Activated effector memory CD4-positive, alpha-beta T cell treated with anti-CD3 and anti-CD28 coated beads, Interleukin-2, amount 50 U/mL, for 16 hours (primary cell): ENCODE measurements at regions not wholly inside any gene's neighbourhood (a gene's known extent, or its start where the extent isn't known, plus 50 kb on each side); places are given as distances from the start of the nearest gene placed in this dataset.
"Not testable (repeated sequence)": the region's sequence is repeated elsewhere in the genome, so short reads cannot be mapped to it uniquely, and the experiment has no call there.

ENCODE experiments used
- DNase-seq: peaks from one replicate; pipeline ENCODE4 v3.0.0-alpha.2; 2020

GRCh38 chr6:137933696-137934095 lies 66.6 kb downstream of the TNFAIP3 start:
- no peak for DNase-seq

DNA sequence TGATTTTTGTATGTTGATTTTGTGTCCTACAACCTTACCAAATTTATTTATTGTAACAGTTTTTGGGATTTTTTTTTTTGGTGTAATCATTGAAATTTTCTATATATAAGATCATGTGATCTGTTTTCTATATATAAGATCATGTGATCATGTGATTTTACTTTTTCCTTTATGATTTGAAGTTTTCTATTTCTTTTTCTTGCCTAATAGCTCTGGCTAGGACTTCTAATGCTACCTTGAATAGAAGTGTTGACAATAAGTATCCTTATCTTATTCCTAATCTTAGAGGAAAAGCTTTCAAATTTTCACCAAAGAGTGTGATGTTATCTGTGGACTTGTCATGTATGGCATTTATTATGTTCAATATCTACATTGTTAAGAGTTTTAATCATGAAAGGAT lies 69.7 kb downstream of the TNFAIP3 start:
- no peak for DNase-seq

DNA sequence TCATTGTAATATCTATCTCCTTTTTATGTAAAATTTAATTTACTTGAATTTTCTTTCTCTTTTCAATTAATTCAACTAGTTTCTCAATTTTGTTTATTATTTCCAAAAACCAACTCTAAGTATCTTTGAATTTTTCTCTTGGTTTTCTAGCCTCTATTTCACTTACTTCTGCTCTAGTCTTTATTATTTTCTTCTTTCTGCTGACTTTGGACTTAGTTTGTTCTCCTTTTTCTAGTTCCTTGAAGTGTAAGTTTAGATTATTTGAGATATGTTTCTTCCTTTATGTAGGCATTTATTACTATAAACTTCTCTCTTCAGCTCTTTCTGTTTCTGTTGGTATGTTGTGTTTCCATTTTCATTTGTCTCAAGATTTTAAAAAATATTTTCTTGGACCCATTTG lies 70.8 kb downstream of the TNFAIP3 start:
- DNase-seq: no peak

GRCh38 chr6:137938770-137939379 lies 71.8 kb downstream of the TNFAIP3 start:
- no peak for DNase-seq

DNA sequence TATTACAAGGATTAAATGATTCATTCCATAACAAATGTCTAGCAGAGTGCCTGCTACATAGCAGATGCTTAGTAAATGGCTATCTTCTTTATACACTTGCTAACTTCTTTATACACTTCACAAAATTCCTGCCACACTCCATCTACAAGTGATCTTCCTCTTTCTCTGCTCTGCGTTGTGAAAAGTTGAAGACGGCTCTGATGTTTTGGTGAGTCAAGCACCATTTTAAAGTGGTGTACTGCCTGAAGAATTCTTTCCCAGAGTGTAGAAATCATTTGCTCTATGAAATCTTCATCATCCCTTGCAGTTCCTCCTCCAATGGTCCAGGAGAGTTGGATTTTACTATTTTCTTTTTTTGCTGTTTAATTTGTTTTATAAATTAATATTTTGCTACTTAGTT lies 74.9 kb downstream of the TNFAIP3 start:
- DNase-seq: no peak

GRCh38 chr6:137942736-137943135 lies 75.7 kb downstream of the TNFAIP3 start:
- no peak for DNase-seq

GRCh38 chr6:137944381-137944780 lies 77.3 kb downstream of the TNFAIP3 start:
- not testable (repeated sequence) for DNase-seq

GRCh38 chr6:137944793-137945498 lies 77.9 kb downstream of the TNFAIP3 start:
- DNase-seq: no peak

DNA sequence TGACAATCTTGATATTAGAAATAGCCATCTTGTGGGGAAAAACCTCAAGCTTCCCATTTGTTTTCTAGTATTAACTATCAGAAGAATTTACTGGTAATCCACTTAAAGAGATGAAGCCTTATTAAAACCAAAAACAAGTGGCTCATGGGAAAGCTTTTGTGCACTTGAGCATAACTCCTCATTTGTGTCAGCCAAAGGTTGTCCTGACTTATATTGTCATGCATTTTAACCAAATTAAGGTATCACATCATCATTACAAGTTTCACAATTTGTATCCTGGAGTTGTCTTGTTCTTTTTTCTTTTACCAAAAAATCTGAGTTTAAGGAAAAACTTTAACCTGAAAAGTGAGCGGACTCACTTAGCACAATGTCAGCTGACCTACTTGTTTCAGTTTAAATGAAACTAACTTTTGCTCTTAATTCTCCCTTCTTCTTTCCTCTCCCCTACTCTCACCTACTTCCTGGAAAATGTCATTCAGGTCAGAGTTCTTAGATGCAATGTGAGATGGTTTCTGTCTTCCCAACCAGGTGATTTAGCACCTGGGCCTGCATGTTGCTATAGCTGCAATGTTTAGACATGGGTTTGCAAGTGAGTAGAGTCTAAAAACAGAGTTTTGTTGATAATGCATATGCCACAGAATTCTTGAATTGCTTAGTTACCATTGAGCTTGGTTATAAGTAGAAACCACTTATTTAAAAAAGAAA lies 82.8 kb downstream of the TNFAIP3 start:
- no peak for DNase-seq

- DNase-seq: no peak
These were observed 83.5 kb downstream of the TNFAIP3 start for GRCh38 chr6:137950581-137950980.

DNA sequence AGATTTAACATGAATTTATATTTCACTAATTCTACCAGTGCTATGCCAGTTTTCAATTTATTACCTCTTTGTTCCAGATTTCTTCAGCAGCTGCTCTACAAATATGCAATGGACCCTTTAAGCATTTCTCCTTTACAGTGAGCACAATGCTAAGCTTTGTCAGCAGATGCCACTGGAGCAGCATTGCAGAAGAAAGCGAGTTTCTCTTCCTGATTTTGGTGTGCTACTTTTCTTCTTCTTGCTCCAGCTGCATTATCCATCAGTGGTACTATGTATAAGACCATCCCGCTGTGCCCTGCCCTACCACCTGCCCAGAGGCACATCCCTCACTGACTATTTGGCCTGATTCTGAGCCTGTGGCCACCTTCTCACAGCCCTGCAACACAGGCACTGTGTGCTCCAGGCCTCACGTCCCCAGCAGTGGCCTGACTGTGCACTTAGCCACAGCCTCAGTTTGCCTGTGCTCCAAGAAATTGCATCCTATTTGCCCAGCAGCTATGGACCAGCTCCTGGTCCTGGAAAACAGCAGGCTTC lies 84.1 kb downstream of the TNFAIP3 start:
- DNase-seq: no peak

- no peak for DNase-seq
These were observed 85.2 kb downstream of the TNFAIP3 start for GRCh38 chr6:137952247-137952646.

DNA sequence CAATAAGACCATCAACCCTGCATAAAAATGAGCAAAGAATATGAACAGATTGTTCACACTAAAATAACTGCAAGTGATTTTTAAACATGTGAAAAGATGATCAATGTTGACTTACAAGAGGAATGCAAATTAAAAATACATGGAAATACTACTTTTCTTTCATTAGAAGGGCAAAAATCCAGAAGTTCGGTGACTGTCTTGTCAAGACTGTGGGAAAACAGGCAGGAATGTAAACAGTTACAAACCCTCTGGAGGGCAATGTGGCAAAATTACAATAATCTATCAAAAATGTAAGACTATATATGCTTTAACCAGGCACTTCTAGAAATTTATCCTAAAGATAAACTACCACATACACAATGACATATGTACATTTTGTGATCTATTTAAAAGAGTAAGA lies 86.7 kb downstream of the TNFAIP3 start:
- DNase-seq: no peak

GRCh38 chr6:137954253-137954652 lies 87.2 kb downstream of the TNFAIP3 start:
- no peak for DNase-seq

DNA sequence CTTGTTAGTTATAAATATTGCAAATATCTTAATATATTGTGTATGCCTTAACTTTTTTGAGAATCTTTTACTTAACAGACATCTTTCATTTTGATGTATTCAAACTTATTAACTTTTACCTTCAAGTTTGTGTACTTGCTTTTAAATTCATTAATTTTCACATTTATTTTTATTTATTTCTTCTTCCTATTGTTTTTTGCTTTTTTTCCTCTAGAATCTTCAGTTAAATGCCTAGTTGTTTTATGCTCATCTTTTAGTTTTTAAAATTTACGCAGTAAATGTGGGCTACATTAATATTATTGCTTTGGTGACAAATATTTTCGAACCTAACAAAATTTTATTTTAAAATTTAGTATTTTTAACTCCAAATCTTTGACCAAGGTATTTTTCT lies 89.0 kb downstream of the TNFAIP3 start:
- DNase-seq: no peak

DNA sequence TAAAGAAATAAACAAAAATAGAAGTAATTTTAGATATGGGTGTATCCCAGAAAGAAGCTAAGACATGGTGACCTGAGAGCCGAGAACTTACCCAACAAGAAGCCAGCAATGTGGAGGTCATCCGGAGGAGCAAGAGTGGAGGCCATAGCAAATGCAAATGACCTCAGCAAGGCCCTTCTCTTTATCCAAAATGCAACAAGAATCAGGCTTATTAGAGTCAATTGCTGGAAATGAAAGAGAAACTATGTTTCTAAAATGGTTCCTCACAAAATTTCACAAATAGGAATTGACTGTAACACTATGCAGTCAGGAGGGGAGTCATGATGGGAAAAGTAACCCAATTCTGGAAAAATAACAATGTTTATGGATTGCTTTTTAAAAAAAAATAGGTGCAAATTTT lies 90.4 kb downstream of the TNFAIP3 start:
- no peak for DNase-seq

DNA sequence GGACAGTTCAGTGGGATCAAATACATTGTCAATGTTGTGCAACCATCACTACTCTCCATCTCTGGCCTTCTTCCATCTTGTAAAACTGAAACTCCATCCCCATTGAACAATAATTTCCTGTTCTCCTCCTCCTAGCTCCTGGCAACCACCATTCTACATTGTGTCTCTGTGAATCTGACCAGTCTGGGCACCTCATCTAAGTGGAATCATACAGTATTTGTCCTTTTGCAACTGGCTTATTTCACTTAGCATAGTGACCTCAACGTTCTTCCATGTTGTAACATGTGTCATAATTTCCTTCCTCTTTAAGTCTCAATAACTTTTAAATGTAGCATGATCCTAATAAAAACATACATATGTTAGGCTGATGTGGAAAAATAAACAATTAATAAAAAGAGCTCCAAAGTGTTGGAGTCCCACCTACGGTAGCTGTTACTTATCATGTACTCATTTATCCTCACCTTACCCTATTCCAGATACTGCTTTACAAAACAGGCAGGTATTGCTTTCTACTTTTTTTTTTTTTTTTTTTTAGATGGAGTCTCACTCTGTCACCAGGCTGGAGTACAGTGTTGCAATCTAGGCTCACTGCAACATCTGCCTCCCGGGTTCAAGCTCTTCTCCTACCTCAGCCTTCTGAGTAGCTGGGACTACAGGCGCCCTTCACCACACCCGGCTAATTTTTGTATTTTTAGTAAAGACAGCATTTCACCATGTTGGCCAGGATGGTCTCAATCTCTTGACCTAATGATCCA lies 91.9 kb downstream of the TNFAIP3 start:
- no peak for DNase-seq

GRCh38 chr6:137962725-137963124 lies 95.7 kb downstream of the TNFAIP3 start:
- no peak for DNase-seq

DNA sequence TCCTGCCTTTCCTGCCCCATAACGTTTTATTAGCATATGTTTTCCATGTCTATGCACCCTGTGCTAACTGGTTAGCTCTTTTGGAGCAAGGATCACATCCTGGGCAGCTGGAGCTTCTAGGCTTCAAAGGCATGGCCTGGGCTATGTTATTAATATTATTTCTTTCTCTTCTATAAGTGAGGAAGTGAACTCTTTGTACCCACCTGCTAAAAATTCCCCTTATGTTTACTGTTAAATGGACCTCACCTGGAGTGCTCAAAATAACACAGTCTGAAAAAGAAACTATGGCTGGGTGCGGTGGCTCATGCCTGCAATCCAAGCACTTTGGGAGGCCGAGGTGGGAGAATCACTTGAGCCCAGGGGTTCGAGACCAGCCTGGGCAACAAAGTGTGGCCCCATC lies 97.8 kb downstream of the TNFAIP3 start:
- no peak for DNase-seq

DNA sequence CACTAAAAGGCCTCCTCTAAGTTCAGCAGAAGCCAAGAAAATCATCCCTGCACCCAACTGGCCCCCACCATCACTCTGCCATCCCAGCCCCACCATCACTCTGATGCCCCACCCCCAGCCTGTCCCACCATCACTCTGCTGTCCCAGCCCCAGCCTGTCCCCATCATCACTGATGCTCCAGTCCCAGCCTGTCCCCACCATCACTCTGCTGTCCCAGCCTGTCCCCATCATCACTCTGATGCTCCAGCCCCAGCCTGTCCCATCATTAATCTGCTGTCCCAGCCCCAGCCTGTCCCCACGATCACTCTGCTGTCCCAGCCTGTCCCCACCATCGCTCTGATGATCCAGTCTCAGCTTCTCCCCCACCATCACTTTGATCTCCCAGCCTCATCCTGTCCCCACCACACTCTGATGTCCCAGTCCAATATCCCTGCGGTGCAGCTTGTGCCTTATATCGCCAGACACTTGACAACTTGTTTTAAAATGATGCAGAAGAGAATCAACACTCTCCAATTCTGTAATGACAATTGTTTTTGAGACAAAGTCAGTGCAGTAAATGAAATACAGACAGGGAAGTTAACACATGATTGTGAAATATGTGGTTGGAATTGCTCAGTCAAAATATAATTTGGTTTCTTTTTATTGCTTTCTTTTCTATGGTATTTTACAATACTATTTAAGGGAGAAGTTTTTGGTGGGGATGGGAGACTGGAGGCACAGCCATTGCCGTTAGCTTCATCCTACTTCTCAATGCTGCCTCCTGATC lies 100.8 kb downstream of the TNFAIP3 start:
- DNase-seq: no peak

GRCh38 chr6:137968455-137968804 lies 101.4 kb downstream of the TNFAIP3 start:
- no peak for DNase-seq

GRCh38 chr6:137968901-137969300 lies 101.8 kb downstream of the TNFAIP3 start:
- no peak for DNase-seq

GRCh38 chr6:137969874-137970273 lies 102.8 kb downstream of the TNFAIP3 start:
- no peak for DNase-seq
